ENCODE measurements at regions not wholly inside any gene's neighbourhood (a gene's known extent, or its start where the extent isn't known, plus 50 kb on each side); places are given as distances from the start of the nearest gene placed in this dataset.

GRCh38 chr3:66565301-66565700 lies 64.5 kb upstream of the LRIG1 start:
- DNase-seq (ENCODE audit: low read depth), result no peak
- TF ChIP-seq CTCF (conservative IDR thresholded peaks at IDR 0.05; ENCODE audit: low read length), result no peak

GRCh38 chr3:66567077-66567476 lies 66.3 kb upstream of the LRIG1 start:
- TF ChIP-seq CTCF (conservative IDR thresholded peaks at IDR 0.05; ENCODE audit: low read length), result no peak
- no peak for DNase-seq (ENCODE audit: low read depth)
- H3K4me3 ChIP-seq (ENCODE audit: low read length), result no peak overlapping the region

More at GRCh38 chr3:66565301-66565700, 64.5 kb upstream of the LRIG1 start:
- H3K4me3 ChIP-seq (ENCODE audit: low read length), result no peak overlapping the region

GRCh38 chr3:66572090-66572675 lies 71.4 kb upstream of the LRIG1 start:
- no peak for TF ChIP-seq CTCF (conservative IDR thresholded peaks at IDR 0.05; ENCODE audit: low read length)
- no peak for DNase-seq (ENCODE audit: low read depth)
- no peak overlapping the region for H3K4me3 ChIP-seq (ENCODE audit: low read length)

GRCh38 chr3:66572938-66573710 lies 72.3 kb upstream of the LRIG1 start:
- H3K4me3 ChIP-seq (ENCODE audit: low read length), result no peak overlapping the region
- no peak for DNase-seq (ENCODE audit: low read depth)
- TF ChIP-seq CTCF (conservative IDR thresholded peaks at IDR 0.05; ENCODE audit: low read length), result peak; percentile 18; the same call in 1 of the 2 replicates

GRCh38 chr3:66574091-66574490 lies 73.3 kb upstream of the LRIG1 start:
- no peak for DNase-seq (ENCODE audit: low read depth)
- H3K4me3 ChIP-seq (ENCODE audit: low read length), result no peak overlapping the region
- TF ChIP-seq CTCF (conservative IDR thresholded peaks at IDR 0.05; ENCODE audit: low read length), result no peak

- no peak for TF ChIP-seq CTCF (conservative IDR thresholded peaks at IDR 0.05; ENCODE audit: low read length)
- no peak overlapping the region for H3K4me3 ChIP-seq (ENCODE audit: low read length)
- DNase-seq (ENCODE audit: low read depth), result no peak
Measured at GRCh38 chr3:66577426-66578203, 76.8 kb upstream of the LRIG1 start.
